ENCODE measurements at regions not wholly inside any gene's neighbourhood (a gene's known extent, or its start where the extent isn't known, plus 50 kb on each side); places are given as distances from the start of the nearest gene placed in this dataset.

DNA sequence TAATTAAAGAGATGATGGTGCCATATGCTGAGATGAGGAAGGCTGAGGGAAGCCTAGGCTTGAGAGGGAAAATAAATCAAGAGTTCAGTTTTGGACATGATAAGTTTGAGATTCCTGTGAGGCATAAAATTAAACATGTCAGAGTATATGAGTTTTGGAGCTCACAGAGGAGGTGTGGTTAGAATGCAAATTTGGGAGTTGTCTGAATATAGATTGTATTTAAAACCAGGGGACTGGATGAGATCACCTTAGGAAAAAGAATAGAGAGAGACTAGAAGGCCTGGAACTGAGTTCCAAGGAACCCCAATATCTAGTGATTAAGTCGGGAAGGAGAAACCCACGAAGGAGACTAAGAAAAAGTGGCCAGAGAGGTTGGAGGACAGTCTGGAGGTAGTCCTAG lies 65.5 kb downstream of the FRMPD3 start:
- TF ChIP-seq CTCF (conservative IDR thresholded peaks at IDR 0.05; ENCODE audit: low read length) (no peak), EZH2phosphoT487 (IDR thresholded peaks at IDR 0.05; ENCODE audit: borderline replicate concordance, low read depth, low read length) (no peak)
